Mucosa of gallbladder (tissue), 1 donor: ENCODE measurements at regions not wholly inside any gene's neighbourhood (a gene's known extent, or its start where the extent isn't known, plus 50 kb on each side); places are given as distances from the start of the nearest gene placed in this dataset.

Experiments
- DNase-seq: peaks from one replicate; pipeline ENCODE4 v3.0.0-alpha.2; 2020; ENCODE audit warnings: low spot score
- donor health status: DM: no; HTN: no; CAD: no.

DNA sequence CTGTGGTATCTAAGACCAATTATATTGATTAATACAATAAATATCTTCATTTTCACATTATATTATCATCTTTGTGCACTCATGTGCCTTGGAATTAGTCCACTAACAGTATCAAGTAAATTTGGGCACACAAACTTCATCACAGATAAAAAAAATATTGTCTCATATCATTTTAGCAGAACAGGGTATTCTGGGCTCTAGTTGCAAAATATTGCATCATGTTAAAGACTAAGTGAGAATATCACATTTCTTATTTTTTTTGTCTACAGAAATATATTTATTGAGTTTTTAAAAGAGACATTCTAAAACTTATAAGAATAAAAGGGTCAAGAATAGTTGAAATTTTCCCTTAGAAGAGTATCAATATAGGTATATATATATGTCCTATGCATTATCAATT lies 754.1 kb upstream of the MAN1A1 start:
- no peak for DNase-seq

DNA sequence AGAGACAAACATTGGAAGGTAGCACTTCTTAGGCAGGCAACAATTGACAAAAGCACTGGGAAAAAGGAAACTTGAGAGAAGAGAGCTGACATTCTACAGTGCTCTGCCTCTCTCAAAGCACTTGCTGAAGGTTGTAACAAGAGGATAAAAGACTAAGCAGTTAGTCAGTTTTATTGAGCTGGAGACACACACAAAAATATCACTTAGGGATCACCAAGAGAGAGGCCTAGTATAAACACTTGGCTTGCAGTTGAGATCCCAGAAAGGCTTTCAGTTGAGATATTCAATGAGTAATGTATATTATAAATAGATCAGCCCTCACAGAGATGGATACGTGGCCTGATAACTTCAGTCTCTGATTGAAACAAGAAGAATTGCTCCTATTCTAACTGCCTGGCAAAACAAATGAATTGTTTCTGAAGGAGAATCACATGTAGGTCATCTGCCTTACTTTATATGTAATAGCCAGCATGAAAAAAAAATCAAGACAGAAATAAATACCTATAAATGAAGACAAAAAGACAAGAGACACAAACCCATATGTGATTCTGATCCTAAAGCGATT lies 747.2 kb upstream of the MAN1A1 start:
- no peak for DNase-seq

DNA sequence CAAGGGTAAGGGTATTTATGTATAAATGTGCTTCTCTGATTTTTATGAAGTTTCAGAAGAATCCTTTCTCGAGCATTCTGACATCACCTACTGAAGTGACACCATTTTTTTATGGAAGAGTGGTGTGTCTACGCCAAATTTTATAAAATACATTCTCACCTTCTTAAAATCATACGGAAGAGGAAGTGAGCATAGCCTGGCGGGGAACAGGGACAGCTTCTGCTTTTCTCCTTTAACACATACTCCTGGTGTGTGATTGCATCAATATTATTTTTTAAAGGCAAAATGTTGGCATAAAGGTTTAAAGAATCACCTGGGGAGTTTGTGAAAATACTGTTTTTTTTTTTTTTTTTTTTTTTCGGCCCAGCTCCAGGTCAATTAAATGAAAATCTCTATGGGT lies 733.6 kb upstream of the MAN1A1 start:
- no peak for DNase-seq

DNA sequence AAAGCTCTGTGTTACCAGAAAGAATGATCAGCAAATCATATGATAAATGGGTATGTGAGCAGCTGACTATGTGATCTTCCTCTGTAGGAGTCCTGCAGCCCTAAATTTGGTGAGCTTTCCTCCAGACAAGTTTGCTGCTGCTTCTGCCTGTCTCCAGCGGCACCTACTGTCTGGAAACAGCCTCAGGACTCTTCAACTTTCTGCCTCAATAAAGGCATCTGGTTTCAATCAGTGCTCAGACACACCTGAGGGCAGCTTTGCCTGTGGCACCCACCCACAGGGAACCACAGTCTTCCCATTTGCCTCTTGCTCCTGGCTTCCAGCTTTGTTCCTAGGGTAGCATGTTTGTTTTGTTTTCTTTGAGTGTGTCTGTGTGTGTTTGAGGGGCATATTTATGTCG lies 727.9 kb upstream of the MAN1A1 start:
- DNase-seq, result no peak

DNA sequence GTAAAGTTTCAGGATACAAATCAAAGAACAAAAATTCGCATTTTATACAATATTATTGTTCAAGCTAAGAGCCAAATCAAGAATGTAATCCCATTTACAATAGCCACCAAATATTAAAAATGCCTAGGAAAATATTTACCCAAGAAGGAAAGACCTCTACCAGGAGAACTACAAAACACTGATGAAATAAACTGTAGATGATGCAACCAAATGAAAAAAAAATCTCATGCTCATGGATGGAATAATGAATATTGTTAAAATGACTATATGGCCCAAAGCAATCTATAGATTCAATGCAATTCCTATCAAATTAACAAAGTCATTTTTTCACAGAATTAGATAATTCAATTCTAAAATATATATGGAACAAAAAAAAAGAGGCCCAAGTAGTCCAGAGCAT lies 708.8 kb upstream of the MAN1A1 start:
- no peak for DNase-seq

DNA sequence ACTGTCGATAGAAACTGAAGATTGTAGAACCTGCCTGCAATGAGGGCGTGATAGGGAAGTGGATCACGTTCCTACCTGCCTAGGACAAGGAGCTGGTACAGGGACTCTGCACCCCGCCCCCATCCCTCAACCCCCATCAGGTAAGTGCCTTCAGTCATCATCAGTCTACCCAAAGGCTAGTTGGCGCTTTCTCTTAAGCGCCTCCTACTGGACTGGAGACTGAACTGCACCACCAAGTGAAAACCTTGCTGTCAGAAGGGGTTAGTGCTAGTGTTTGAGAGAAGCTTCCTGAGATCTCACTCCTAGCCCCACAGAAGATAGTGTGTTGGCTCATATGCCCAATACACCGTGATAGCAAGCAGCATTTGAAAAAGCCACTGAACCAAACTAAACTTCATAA lies 706.5 kb upstream of the MAN1A1 start:
- DNase-seq, result no peak

DNA sequence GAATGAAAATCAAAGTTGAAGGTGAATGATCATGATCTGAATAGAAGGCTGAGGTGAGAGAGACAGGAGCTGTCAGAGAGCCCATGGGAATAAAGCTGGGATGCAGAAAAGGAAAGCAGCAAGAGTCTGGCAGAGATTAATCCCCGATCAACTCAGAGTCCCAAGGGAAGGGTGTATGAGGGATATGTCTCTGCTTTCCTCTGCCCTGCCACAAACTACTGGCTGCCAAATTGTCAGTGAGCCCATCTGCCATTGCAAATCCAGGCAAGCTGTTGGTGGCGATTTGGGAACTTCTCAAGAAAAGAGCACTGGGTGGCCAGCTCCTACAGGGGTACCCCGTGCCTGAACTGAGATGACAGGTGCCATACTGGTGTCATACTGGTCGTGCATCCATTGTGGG lies 705.5 kb upstream of the MAN1A1 start:
- DNase-seq, result no peak

DNA sequence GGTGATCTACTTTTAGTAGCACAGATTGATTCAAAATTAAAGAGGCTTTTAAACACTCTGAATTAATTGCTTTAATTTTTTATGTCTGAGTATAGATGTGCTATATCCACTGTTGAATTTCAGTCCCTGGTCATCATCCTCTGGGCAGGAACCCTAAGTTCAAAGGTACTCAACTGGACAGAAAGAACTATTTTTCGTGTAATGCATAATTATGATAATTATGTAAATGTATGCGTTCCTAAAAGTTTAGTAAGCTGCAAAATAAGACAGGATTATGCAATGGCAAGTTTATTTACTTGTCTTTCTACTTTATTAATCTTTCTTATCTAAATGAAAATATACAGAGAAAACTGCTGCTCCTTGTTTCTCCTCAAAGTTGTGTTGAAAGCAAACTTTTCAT lies 690.1 kb upstream of the MAN1A1 start:
- DNase-seq, result no peak

DNA sequence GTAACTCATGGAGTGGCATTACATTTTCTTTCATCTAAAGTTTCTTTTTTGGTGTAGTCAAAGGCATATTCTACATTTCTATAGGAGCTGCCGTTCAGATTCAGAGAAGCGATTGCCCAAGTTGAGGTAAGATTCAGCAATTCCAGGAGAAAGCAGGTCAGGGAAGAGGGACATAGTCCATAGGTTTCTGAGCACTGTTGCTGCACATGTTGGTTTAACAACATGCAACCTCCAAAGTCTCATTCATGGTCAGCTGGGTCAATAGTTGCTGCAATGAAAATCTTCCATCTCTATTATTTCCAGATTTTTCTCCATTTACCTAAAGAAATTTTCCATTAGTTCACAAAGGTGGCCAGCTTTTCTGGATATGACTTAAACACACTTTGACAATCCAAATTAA lies 682.3 kb upstream of the MAN1A1 start:
- DNase-seq, result no peak

DNA sequence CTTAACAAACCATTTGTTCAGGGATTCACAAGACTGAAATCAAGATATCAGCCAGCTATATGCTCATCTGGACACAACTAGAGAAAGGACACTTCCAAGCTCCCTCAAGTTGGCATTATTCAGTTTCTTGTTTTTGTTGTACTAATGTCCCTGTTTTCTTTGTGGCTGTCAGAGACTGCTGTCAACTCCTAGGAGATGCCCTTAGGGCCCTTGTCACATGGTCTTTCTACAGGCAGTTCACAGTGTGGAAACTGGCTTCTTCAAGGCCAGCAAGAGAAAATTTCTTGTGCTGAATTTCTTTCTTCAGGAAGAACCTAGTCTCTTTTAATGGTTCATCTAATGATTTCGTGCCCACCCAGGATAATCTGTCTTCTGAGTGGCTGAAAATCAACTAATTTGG lies 677.2 kb upstream of the MAN1A1 start:
- DNase-seq, result no peak

DNA sequence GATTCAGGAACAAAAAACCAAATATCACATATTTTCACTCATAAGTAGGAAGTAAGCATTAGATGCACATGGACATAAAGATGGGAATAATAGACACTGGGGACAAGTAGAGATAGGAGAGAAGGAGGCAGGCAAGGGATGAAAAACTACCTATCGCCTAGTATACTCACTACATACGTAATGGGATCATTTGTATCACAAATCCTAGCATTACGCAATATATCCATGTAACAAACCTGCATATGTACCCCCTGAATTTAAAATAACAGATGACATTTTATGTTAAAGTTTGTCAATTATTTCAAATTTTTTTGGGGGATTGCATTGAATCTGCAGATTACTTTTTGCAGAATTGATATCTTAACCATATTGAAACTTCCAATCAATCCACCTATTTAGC lies 660.5 kb upstream of the MAN1A1 start:
- no peak for DNase-seq

DNA sequence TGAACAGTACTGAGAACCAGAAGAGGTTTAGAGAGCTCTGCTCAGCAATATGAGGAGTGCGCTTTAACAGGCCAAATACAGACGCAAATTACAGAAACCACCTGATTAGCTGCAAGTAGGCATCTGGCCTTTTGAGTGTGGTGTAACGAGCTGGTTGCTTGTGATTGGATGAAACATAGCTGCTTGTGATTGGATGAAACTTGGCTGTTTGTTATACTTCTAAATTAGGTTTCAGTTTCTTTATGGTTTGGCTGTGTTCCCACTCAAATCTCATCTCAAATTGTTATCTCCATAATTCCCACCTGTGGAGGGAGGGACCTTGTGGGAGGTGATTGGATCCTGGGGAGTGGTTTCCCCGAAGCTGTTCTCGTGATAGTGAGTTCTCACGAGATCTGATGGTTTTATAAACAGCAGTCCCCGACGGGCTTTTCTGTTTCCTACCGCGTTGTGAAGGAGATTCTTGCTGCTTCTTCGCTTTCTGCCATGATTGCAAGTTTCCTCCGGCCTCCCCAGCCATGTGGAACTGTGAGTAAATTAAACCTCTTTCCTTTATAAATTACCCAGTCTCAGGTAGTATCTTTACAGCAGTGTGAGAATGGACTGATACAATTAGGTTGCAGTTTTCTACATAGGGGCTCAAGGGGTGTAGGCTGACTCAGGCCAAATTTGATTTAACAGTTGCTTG lies 655.9 kb upstream of the MAN1A1 start:
- DNase-seq, result no peak

DNA sequence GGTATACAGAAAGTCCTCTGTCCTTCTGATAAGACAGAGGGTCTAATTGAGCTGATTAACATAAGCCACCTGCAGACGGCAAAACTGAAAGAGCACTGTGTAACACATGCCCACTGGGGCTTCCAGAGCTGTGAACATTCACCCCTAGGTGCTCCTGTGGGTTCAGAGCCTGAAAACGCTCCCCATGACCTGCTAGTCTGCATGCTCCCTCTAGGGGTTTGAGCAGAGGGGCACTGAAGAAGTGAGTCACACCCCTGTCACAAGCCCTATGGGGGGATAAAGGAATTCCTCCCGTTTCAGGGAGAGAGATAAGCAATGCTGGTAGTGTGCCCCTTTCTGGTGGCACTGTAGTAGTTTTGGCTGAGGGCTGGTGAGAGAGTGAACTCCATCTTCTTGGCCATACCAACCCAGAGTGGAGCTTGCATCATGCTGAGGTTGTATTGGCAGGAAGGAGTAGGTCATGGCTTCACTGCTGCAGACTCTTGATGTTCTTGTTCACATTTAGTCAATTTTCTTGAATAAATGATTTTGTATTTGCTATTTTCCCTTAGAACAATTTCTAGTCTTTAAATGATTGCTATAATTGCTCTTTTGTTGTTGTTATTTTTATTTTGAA lies 637.5 kb upstream of the MAN1A1 start:
- no peak for DNase-seq

DNA sequence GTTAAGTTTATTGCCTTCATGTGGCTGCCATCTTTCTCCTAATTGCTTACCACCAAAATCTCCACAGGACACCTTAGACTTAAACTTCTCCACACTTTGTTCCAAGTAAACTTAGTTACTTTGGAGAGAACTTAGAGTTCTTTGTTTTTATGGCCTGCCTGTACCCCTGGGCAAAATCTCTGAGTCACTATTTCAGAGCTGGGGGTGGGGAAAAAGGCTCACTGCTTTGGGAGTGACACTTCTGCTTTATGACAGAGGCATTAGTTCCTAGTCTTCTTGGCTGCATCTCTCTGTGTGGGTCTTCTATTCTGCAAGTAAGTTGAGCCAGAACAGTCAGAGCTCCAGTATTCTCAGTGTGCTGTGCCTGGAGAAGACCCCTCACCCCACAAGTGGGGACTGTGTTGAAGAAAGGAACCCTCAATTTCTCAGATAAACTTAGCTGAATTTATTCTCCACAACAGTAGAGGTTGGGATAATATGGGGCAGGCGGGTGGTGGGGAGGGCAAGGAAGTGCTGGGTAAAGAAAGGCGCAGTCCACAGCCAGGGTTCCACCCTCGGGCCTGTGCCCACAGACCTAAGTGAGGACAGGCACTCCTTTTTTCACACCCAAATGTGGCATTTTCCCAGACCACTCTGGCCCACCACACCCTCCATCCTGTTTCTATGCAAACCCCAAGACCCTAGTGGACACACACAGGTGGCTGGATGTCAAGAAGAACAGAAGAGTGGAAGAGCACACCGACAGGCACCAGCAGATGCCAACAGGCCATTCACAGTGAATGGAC lies 636.6 kb upstream of the MAN1A1 start:
- DNase-seq, result no peak

DNA sequence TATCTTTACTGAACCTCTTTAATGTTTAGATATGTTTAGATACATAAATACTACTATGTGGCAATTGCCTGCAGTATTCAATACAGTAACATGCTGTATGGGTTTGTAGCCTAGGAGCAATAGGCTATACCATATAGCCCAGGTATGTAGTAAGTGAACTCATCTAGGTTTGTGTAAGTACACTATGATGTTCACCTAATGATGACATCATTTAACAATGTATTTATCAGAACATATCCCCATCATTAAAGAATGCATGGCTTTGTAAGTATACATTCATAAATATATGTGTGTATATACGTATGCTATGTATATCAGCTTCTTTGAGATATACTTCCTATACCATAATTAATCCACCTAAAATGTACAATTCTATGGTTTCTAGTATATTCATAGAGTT lies 631.2 kb upstream of the MAN1A1 start:
- no peak for DNase-seq

DNA sequence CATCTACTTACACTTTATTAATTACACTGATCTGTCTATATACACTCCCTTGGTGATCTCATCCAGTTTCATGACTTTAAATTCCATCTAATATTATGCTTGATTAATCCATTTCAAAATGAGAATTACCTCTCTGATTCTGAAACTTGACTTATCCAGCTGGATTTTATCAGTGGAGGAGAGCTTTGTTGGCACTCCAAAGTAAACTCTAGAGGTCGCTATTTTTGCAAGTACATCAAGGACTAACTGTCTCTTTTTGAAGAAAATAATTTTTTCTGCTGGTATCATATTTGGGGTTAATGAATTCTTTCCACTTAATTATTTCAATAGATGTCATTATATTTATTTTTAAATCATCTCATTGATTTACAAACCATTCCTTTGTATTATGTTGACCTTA lies 630.3 kb upstream of the MAN1A1 start:
- no peak for DNase-seq

DNA sequence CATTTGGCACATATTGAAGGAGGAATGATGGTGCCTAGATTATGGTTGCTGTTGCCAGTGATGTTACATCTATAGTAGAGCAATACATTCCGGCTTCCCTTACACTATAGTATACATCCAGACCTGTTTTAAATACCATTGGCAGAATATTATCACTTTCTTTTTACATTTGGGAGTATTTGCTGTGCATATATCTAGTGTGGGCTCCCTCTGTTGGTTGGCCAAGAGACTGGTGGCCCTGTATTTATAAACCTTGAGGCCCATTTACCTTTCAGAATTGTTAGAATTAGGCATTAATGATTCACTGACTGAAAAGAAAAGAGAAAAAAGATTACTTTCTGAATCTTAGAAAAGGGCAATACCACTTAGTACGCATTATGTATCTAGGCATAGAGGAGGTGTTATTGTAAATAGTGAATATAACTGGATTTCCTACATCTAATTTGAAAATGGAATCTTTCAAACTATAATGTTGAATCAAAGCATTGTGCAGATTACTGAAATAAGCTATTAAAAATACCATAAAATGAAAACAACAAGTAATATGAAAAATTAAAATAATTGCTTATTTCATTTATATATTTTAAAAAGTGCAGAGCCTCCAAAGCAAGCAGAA lies 628.8 kb upstream of the MAN1A1 start:
- no peak for DNase-seq

DNA sequence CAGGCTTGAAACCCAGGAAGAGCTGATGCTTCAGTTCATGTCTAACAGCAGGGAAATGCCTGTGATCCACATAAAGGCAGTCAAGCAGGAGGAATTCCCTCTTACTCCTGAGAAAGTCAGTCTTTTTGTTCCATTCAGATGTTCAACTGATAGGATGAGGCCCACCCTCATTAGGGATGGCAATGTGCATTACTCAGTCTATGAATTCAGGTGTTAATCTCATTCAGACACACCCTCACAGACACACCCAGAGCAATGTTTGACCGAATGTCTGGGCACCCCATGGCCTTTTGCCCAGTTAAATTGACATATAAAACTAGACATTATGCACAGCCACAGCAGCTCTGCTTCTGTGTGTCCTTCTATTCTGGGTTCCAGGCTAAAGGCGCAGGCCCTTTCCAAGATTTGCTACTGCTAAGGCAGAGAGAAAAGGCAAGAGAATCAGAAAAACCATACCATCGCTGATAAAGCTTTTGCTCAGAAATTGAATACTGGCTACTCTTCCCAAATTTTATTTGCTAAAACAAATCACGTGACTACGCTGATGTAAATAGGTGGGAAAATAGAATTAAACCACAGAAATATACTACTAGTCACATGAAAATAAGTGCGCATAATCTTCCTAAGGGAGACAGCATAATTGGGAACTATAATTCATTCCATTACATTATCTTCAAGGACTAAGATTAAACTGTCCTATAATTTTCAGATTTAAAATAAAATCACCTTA lies 625.0 kb upstream of the MAN1A1 start:
- DNase-seq, result no peak

DNA sequence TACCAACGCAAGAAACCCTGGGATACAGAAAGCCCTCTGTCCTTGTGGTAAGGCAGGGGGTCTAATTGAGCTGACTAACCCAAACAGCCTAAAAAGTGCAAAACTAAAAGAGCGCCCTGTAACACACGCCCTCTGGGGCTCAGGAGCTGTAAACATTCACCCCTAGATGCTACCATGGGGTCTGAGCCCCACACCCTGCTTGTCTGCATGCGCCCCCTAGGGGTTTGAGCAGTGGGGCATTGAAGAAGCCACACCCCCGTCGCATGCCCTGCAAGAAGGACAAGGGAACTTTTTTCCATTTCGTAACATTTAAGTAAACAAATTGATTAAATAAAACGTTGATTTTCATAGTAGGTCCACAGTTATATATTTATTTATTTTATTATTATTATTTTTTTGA lies 616.9 kb upstream of the MAN1A1 start:
- DNase-seq, result no peak

DNA sequence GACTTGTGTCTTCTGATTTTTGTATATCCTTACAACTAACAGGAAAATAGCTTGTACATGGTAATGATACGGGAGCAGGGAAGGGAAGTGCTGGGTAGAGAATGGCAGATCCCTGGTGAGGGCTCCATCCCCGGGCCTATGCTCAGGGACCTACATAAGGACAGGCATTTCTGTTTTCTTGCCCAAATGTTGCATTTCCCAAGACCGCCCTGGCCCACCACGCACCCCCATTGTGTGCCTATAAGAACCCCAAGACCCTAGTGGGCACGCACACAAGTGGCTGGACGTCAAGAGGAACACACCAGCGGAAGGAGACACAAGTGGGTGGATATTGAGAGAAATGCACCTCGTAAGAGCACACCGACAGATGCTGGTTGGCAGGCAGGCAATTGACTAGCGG lies 616.3 kb upstream of the MAN1A1 start:
- no peak for DNase-seq

DNA sequence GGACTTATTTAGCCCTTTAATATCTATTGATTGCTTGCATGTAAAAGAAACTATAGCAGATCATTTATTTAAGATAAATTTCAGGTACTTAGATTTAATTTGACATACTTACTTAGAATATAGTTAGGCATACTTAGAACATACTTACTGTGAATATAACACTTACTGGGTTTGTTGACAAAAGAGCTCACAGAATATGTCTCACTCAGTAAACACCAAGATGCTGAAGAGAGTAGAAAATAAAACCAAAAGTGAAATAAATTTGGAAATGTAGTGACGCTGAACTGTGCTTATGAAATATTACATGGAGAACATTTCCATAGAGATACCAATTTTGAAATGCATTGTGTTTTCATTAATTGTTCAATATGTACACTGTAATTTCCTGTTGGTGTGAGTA lies 615.4 kb upstream of the MAN1A1 start:
- no peak for DNase-seq

DNA sequence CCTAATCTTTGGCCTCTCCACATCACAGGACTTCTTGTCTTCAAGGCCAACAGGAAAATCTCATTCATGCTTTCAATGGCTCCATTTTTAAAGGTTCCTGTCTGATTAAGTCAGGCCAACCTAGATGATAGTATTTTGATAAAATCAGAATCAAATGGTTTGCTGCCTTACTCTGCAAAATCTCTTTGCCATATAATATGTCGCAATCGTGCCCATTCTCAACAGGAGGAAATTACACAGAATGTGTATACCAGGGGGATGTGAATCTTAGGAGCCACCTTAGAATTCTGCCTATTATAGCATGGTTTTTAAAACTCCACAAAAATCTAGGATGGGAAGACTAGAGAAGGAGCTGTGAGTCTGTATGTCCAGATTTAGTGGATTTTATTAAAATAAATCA lies 612.9 kb upstream of the MAN1A1 start:
- no peak for DNase-seq
